Activated CD4-positive, CD25-positive, alpha-beta regulatory T cell treated with anti-CD3 and anti-CD28 coated beads, Interleukin-2, amount 50 U/mL, for 16 hours (primary cell): ENCODE measurements at regions not wholly inside any gene's neighbourhood (a gene's known extent, or its start where the extent isn't known, plus 50 kb on each side); places are given as distances from the start of the nearest gene placed in this dataset.

ENCODE experiments used
- DNase-seq: peaks from one replicate; pipeline ENCODE4 v3.0.0-alpha.2; 2020; ENCODE audit warnings: low read depth, low spot score

- DNase-seq: no peak
Measured at GRCh38 chr5:39485079-39485478, 60.3 kb upstream of the DAB2 start.

GRCh38 chr5:39484673-39485072 is 59.9 kb upstream of the DAB2 start:
- no peak for DNase-seq

- no peak for DNase-seq
Measured at GRCh38 chr5:39482098-39482497, 57.3 kb upstream of the DAB2 start.

GRCh38 chr5:39479537-39479936 is 54.8 kb upstream of the DAB2 start:
- no peak for DNase-seq

GRCh38 chr5:39478863-39479262 is 54.1 kb upstream of the DAB2 start:
- no peak for DNase-seq

GRCh38 chr5:39476843-39477220 is 52.1 kb upstream of the DAB2 start:
- no peak for DNase-seq

- DNase-seq: no peak
Measured at GRCh38 chr5:39475881-39476842, 51.4 kb upstream of the DAB2 start.

GRCh38 chr5:39475159-39475571 is 50.4 kb upstream of the DAB2 start:
- DNase-seq: no peak
